ENCODE measurements at regions not wholly inside any gene's neighbourhood (a gene's known extent, or its start where the extent isn't known, plus 50 kb on each side); places are given as distances from the start of the nearest gene placed in this dataset.

DNA sequence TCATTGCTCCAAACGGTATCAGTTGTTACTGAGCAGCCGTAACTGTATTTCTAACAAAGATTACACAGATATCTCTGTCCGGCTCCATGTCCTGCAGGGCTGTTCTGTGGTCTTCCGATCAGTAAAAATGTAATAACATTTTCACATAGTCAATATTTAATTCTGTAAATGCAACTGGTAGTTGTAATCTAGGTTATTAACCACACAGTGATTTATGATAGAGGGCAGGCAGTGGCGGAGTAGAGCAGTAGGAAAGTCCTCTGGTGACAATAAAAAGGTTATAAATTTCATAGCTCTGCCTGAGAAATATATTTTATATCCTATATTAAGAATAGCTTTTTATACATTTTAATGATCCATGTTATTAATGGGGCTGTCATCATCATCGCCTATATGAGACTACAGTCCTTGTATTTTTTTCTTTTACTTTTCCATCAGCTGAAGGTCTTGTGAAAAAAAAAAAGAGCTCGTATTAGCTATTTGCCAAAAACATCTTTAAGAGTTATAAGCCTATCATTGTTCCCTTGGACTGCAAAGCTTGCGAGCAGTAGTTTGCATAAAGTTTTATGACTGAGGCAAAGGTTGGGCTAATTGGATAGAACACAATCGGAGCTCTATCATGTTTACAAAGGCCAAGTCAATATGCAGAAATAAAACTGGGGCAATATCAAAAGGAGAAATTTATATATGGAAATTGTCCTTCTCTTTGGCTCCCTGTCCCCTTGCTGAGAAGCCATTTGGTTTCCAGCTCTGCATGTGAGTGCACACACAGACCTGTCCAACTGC lies 648.0 kb downstream of the IRX1 start:
- no peak for DNase-seq

DNA sequence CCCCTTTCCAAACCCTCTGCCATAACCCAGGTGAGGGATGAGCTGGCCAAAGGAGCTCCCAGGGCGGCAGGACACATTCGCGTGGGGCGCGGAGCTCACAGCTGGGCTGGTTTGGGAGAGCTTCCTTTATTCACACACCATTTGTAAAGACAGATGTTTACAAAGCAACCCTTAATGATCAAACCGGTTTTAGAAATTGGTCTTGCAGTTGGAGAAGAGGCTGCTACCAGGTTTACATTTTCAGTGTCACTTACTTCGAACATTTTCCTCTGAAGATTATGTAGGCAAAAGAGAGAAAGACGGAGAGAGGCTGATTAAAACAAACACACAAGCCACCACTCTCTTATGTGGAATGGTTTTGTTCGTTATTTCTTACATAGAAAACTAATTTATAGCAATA lies 648.7 kb downstream of the IRX1 start:
- DNase-seq, result no peak

GRCh38 chr5:4245076-4245475 lies 649.4 kb downstream of the IRX1 start:
- DNase-seq, result no peak

- DNase-seq, result no peak
These were observed 649.9 kb downstream of the IRX1 start for GRCh38 chr5:4245511-4245910.

DNA sequence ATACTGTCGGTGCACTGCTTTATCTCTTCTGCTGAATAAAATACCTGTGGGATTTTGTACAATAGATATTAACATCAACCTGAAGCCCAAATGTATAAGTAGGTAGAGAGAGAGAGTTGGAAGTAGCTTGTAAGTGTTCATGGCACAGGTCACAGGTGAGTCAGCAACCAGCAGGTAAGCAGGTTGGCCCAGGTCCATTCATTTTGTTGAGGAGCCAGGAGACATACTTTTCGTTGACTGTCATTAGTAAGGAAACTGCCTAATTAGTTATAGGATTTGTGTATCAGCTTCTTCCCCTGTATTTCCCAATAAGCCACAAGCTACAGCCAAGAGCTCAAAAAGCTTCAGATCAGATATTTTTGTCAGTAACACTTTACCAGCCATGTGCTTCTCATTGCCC lies 650.8 kb downstream of the IRX1 start:
- DNase-seq, result no peak

DNA sequence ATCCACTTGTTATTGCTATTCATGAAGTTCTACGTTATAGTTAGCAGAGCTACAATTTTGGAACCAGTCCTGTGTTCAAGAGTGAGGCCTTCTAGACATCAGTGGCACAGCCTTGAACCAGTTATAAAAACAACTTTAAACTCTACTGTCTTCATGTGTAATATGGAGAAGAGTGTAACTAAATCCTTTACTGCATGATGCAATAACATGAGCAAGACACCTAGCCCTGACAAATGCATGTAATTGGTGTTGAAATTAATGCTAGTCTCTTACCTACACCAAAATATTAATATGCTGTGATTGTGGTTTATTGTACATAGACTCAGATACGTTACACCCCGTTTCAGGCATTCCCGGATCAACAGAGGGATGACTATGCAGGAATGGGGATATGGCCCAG lies 654.6 kb downstream of the IRX1 start:
- DNase-seq, result no peak

- no peak for DNase-seq
These were observed 656.8 kb downstream of the IRX1 start for GRCh38 chr5:4252385-4252784.

GRCh38 chr5:4254736-4255135 lies 659.1 kb downstream of the IRX1 start:
- DNase-seq, result no peak

- DNase-seq, result no peak
These were observed 659.8 kb downstream of the IRX1 start for GRCh38 chr5:4255441-4255840.

GRCh38 chr5:4258170-4258569 lies 662.5 kb downstream of the IRX1 start:
- no peak for DNase-seq

- no peak for DNase-seq
These were observed 675.6 kb downstream of the IRX1 start for GRCh38 chr5:4271193-4271592.

GRCh38 chr5:4275232-4275631 lies 679.6 kb downstream of the IRX1 start:
- DNase-seq, result no peak

DNA sequence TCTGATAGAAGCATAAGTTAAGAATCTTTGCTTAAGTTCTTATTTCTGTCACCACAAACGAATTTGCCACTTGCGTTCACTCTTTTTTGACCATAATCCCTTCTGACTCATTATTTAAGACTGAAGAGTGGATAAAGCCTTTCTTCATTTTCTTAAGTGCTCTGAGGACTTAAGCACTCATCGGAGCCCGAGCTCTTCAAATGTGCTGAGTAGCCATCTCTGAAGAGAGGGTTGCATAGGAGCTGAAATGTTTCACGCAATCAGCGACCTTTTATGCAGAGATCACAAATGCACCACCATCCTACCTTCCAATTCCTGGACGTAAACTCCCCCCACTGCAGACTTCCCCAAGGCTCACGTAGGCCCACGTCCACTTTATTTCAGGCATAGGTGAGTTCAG lies 699.2 kb downstream of the IRX1 start:
- DNase-seq, result no peak

DNA sequence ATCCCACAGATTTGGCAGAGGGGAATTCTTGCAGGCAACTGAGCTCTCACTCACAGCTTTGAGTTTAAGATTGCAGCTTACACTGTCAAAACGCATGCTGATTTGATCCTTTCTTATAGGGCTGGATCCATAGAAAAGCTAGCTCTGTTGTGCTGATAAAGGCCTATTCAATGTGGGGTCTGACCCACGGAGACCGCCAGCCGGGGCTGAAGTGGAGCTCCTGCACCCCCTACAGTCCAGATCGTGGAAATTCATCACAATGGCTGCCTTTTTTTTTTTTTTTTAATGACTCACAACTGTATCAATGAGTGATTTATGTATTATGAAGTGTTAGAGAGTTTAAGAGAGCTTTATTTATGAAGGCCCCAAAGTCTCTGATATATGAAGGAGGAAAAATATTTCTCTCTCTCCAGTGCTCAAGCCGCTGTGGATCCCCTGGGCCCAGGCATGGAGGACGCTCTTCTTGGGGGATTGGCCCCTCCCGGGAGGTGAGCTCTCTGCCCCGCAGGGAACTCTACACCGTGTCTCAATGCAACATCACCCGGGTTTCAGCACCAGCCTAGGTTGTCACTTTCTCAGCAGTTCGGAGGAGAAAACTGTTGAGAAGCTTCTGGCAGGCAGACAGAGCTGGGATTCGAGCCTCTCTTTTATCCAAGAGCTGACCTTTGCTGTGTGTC lies 700.2 kb downstream of the IRX1 start:
- DNase-seq, result no peak

DNA sequence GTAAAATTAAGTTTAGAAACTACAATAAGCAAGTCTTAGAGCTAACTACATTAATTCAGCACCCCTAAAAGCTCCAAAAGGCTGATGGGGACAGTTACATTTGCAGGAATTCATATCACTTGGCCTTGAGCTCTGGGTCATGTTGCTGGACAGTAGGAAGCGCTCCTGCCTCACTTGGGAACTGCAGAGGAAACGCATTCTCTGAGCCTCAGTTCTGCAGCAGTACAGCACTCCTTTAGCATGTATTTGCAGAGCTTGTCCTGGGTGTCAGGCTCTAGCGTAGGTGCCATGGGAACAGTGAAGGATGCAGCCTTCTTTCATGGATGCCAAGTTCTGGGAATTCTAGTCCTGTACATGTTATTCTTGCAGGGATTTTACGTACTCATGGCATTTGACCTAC lies 710.4 kb downstream of the IRX1 start:
- DNase-seq, result no peak

DNA sequence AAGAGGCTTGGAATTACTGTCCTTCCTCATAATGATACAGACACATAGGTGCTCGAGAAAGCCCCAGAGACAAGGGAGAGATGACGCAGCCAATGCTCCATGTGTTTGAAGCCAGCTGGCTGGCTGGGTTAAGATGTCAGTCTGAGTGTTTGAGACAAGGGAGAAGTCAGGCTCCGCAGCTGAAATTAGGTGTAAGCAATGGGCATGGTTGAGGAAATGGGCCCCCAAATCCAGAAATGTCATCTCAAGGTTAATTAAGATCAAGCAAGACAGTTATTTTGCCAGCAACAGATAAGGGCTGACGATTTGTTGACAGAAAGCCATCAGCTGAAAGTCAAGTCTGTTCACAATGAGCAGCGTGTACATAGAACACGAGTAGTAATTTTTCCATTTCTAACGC lies 713.4 kb downstream of the IRX1 start:
- DNase-seq, result no peak

- DNase-seq, result no peak
These were observed 717.5 kb downstream of the IRX1 start for GRCh38 chr5:4313138-4313537.

GRCh38 chr5:4319478-4320128 lies 724.0 kb downstream of the IRX1 start:
- no peak for DNase-seq

DNA sequence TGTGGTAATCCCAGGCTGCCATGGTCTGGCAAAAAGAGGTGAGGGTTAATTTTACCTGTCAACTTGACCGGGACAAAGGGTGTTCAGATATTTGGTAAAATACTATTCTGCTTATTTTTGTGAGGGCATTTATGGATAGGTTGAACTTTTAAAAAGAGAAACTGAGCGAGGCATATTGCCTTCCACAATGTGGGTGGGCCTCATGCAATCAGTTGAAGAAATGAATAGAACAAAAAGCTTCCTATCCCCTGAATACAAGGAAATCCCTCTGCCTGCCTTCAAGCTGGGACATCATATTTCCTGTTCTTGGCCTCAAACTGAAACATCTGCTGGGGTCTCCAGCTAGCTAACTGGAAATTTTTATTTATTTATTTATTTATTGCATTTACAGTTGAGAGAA lies 734.7 kb downstream of the IRX1 start:
- DNase-seq, result no peak

GRCh38 chr5:4335078-4335477 lies 739.4 kb downstream of the IRX1 start:
- no peak for DNase-seq

GRCh38 chr5:4337519-4337918 lies 741.9 kb downstream of the IRX1 start:
- DNase-seq, result no peak

- DNase-seq, result no peak
These were observed 744.3 kb downstream of the IRX1 start for GRCh38 chr5:4339949-4340348.

GRCh38 chr5:4345850-4346249 lies 750.2 kb downstream of the IRX1 start:
- DNase-seq, result no peak

GRCh38 chr5:4348423-4348822 lies 752.8 kb downstream of the IRX1 start:
- DNase-seq, result no peak

Measured in GF-D8 (cell line).